ENCODE measurements at regions not wholly inside any gene's neighbourhood (a gene's known extent, or its start where the extent isn't known, plus 50 kb on each side); places are given as distances from the start of the nearest gene placed in this dataset.

DNA sequence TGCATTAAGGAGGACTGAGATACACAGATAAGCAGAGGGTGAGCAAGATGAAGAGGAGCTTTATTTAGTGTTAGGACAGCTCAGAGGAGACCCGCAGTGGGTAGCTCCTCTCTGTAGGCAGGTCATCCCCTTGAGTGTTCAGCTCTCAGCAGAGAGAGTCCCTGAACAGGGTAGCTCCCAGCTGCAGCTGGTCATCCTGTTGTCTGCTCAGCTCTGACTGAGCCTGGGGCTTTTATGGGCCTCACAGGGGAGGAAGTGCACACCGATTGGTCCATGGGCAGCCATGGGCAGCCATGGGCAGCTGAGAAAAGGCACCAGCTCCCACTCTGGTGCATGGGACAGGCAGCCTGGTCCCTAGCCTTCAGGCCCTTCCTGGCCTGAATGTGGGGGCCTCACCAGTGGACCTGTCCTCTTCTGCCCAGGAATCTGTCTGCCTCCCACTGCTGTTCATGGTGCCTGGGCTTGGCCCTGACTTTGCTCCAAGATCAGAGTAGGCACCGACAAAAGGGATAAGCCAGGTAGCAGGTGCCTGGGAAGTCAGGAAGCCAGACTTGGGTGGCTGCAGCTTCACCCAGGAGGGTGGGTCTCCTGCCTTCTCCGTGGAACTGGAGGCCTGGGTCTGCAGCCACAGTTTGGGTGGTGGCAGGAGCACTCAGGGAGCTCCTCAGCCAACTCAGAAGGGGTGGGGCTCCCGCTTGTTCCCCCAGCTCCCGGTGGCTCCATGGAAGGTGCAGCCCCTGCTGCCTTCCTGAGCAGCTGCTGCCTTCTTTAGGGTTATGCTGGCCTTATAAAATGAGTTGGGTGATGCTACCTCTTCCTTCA, 54.7 kb downstream of the MYEOV start:
- Histone ChIP-seq H3K4me1 (peaks cover 0 to 18% (median 2%) of the 10 kb centered on the region in 10 experiments; a peak in 9 of 20 replicates), H4K20me1 (no peaks in the 10 kb centered on the region), H3K4me3 (0 out of 20 replicates have a peak overlapping the region, but pooled peaks of 3 of the 10 experiments have one; percentile 6 to 16 (median 8)), H3K4me2 (no peak overlapping the region), H3K27me3 (no peaks in the 10 kb centered on the region), H3K36me3 (peaks cover 0 to 7% (median 5%) of the 10 kb centered on the region in 11 experiments; a peak in 6 of 22 replicates), H3K9ac (no peak overlapping the region), H3K9me3 (replicated peaks in 1 of 11) (peaks cover 18 to 28% (median 24%) of the 10 kb centered on the region in 11 experiments), H3K27ac (no peak overlapping the region)
- no peak for TF ChIP-seq Cebpa-rat (IDR thresholded peaks at IDR 0.05)

DNA sequence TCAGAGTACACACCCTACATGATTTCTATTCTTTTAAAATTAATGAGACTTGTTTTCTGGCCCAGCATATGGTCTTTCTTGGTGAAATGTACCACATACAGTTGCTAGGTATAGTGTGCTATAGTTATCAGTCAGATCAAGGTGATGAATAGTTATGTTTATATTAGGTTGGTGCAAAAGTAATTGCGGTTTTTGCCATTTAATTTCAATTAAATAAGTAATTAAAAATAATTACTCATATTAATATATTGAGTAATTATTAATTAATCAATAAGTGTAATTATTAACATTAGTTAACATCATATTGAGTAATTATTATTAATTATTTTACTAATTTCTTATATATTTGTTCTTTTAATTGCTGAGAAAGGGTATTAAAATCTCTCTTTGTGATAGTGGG, 56.1 kb downstream of the MYEOV start:
- no peak overlapping the region for H3K4me2 ChIP-seq
- TF ChIP-seq Cebpa-rat (IDR thresholded peaks at IDR 0.05), result no peak
- H4K20me1 ChIP-seq, result no peaks in the 10 kb centered on the region
- no peaks in the 10 kb centered on the region for H3K27me3 ChIP-seq
- no peak overlapping the region for H3K9ac ChIP-seq
- H3K27ac ChIP-seq, result no peak overlapping the region
- H3K4me3 ChIP-seq, result no peak overlapping the region
- H3K36me3 ChIP-seq, result peaks cover 0 to 7% (median 5%) of the 10 kb centered on the region in 11 experiments; a peak in 6 of 22 replicates
- peaks cover 18 to 28% (median 24%) of the 10 kb centered on the region in 11 experiments for H3K9me3 ChIP-seq (replicated peaks in 1 of 11)
- H3K4me1 ChIP-seq, result peaks cover 0 to 18% (median 2%) of the 10 kb centered on the region in 10 experiments; a peak in 9 of 20 replicates

DNA sequence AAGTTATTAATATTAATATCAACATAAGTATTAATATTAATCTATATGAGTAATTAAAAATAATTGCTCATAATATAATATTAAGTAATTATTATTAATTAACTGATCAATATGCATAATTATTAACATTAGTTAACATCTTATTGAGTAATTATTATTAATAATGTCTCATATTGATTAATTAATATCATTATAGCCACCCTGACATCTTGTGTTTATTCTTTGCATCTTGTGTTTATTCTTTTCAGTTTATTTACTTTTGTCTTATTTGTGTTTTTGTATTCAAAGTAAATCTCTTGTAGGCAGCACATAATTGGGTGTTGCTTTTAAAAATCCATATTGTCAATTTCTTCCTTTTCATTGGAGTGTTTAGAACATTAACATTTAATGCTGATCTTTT, 56.6 kb downstream of the MYEOV start:
- H3K4me1 ChIP-seq, result peaks cover 0 to 18% (median 2%) of the 10 kb centered on the region in 10 experiments; a peak in 9 of 20 replicates
- H3K27ac ChIP-seq, result no peak overlapping the region
- H3K36me3 ChIP-seq, result peaks cover 0 to 7% (median 5%) of the 10 kb centered on the region in 11 experiments; a peak in 6 of 22 replicates
- TF ChIP-seq Cebpa-rat (IDR thresholded peaks at IDR 0.05), result no peak
- H3K4me2 ChIP-seq, result no peak overlapping the region
- H4K20me1 ChIP-seq, result no peaks in the 10 kb centered on the region
- H3K9me3 ChIP-seq (replicated peaks in 1 of 11), result peaks cover 18 to 28% (median 24%) of the 10 kb centered on the region in 11 experiments
- no peak overlapping the region for H3K4me3 ChIP-seq
- H3K9ac ChIP-seq, result no peak overlapping the region
- H3K27me3 ChIP-seq, result no peaks in the 10 kb centered on the region

DNA sequence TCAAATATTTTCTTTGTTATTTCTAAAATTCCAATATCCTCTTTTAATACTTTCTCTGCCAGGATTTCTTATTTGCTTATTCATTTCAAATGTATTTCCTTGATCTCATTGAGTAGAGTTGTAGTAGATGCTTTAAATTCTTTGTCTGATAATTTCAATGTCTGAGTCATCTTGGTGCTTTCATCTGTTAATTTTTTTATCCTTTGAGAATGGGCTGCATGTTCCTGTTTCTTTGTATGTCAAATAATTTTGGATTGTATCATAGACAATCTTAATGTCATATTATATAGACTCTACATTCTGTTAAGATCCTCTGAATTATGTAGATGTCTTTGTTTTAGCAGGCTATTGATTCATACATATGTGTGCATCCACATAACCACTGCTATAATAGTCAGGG, 57.5 kb downstream of the MYEOV start:
- no peak overlapping the region for H3K27ac ChIP-seq
- no peak overlapping the region for H3K4me3 ChIP-seq
- H4K20me1 ChIP-seq, result no peaks in the 10 kb centered on the region
- H3K4me1 ChIP-seq, result peaks cover 0 to 18% (median 3%) of the 10 kb centered on the region in 10 experiments; a peak in 10 of 20 replicates
- no peak overlapping the region for H3K4me2 ChIP-seq
- no peak for TF ChIP-seq Cebpa-rat (IDR thresholded peaks at IDR 0.05)
- no peaks in the 10 kb centered on the region for H3K27me3 ChIP-seq
- H3K9ac ChIP-seq, result no peak overlapping the region
- H3K36me3 ChIP-seq, result peaks cover 0 to 7% (median 5%) of the 10 kb centered on the region in 11 experiments; a peak in 6 of 22 replicates
- H3K9me3 ChIP-seq (replicated peaks in 1 of 11), result peaks cover 18 to 28% (median 24%) of the 10 kb centered on the region in 11 experiments

DNA sequence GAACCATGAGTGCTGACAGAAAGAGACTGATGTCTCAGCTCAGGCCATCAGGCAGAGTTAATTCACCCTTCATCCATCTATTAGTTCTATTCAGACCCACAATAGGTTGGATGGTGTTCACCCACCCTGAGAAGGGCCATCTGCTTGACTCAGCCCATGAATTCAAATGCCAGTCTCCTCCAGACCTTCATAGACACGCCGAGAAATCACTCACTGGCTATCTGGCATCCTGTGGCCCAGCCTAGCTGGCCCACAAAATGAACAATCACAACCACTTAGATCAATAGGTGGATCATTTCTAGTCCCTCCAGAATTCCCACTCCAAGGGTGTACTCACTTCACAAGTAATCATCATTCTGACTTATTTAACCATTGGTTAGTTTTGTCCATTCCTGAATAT, 58.2 kb downstream of the MYEOV start:
- Histone ChIP-seq H3K4me3 (no peak overlapping the region), H3K9ac (no peak overlapping the region), H3K36me3 (peaks cover 0 to 7% (median 5%) of the 10 kb centered on the region in 11 experiments; a peak in 6 of 22 replicates), H3K9me3 (replicated peaks in 1 of 11) (peaks cover 18 to 28% (median 24%) of the 10 kb centered on the region in 11 experiments), H3K27ac (no peak overlapping the region), H3K4me2 (peak overlapping the region in 3 of 11 experiments; percentile 44 to 74 (median 57); a peak in 5 of 22 replicates), H4K20me1 (no peaks in the 10 kb centered on the region), H3K4me1 (peaks cover 0 to 18% (median 5%) of the 10 kb centered on the region in 10 experiments; a peak in 10 of 20 replicates), H3K27me3 (no peaks in the 10 kb centered on the region)
- no peak for TF ChIP-seq Cebpa-rat (IDR thresholded peaks at IDR 0.05)

DNA sequence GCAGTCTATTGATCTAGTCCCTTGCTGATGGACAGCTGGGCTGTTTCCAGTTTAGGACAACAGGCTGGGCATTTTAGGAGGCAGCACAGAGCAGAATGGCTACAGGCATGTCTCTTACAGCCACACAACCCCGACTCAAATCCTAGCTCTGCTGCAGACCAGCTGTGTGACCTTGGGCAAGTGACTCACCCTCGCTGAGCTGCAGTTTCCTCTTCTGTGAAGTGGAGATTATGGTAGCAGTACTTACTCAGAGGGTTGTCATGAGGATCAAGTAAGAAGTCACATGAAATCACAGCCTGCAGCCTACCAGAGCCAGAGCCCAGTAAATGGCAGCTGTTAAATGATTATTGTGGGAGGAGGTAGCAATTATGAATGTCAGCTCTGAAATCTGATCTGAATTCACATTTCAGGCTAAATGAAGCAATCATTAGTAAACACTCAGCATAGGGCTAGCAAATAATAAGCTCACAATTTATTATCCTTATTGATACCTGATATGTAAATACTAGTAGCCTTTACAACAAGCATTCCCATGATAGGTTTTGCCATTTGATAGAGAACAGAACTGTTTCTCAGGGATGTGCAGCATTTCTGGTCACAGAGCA, 58.9 kb downstream of the MYEOV start:
- H3K4me2 ChIP-seq, result peak overlapping the region in 4 of 11 experiments; percentile 1 to 74 (median 50); a peak in 6 of 22 replicates
- no peak overlapping the region for H3K4me3 ChIP-seq
- H3K27me3 ChIP-seq, result no peaks in the 10 kb centered on the region
- H3K9me3 ChIP-seq (replicated peaks in 1 of 11), result peaks cover 13 to 22% (median 17%) of the 10 kb centered on the region in 11 experiments
- H3K4me1 ChIP-seq, result peaks cover 0 to 18% (median 5%) of the 10 kb centered on the region in 10 experiments; a peak in 10 of 20 replicates
- H3K27ac ChIP-seq, result no peak overlapping the region
- no peak for TF ChIP-seq Cebpa-rat (IDR thresholded peaks at IDR 0.05)
- no peak overlapping the region for H3K9ac ChIP-seq
- H3K36me3 ChIP-seq, result peaks cover 0 to 7% (median 5%) of the 10 kb centered on the region in 11 experiments; a peak in 6 of 22 replicates
- no peaks in the 10 kb centered on the region for H4K20me1 ChIP-seq

DNA sequence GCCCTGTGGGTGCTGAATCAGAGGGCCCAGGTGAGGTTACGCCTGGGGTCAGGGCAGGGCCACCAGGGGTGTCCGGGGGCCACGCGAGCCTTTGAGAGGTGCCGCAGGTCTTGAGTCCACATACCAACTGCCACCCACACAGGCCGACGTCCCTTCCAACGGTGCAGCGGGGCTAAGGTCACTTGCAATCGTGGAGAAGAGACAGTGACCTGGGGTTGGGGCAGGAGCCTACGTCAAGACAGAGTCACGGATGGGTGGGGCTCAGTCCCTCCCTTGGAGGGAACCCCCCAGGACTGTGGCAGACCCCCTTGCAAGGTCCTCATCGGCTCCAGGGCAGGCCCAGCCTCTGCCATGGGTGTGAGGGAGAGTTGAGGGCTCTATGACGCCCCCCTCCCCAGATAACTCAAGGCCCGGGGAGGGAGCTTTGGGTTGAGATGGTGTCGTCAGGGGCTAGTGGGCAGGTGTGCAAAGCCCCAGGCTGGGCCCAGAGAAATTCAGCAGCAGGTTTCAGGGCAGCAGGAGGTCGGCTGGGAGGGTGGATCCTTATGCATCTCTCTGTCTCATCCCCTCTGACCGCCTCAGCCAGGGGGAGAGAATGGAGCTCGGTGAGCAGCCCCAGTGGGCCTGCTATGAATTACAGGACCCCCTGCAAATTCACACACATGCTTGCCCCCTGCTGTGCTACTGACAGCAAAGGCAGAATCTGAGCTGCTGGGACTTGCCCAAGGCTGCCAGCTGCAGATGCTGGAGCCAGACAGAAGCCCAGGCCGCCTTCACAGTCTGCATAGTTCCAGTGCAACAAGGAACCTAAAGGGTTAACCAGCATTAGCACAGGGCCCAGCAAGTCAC, 60.0 kb downstream of the MYEOV start:
- Histone ChIP-seq H4K20me1 (no peaks in the 10 kb centered on the region), H3K4me2 (no peak overlapping the region; a peak in 1 of 22 replicates), H3K9ac (no peak overlapping the region), H3K9me3 (replicated peaks in 1 of 11) (peaks cover 3 to 12% (median 9%) of the 10 kb centered on the region in 11 experiments), H3K36me3 (peaks cover 0 to 1% (median 0%) of the 10 kb centered on the region in 11 experiments; a peak in 4 of 22 replicates), H3K27me3 (no peaks in the 10 kb centered on the region), H3K4me1 (peaks cover 0 to 18% (median 5%) of the 10 kb centered on the region in 10 experiments; a peak in 10 of 20 replicates), H3K27ac (no peak overlapping the region), H3K4me3 (no peak overlapping the region)
- no peak for TF ChIP-seq Cebpa-rat (IDR thresholded peaks at IDR 0.05)

DNA sequence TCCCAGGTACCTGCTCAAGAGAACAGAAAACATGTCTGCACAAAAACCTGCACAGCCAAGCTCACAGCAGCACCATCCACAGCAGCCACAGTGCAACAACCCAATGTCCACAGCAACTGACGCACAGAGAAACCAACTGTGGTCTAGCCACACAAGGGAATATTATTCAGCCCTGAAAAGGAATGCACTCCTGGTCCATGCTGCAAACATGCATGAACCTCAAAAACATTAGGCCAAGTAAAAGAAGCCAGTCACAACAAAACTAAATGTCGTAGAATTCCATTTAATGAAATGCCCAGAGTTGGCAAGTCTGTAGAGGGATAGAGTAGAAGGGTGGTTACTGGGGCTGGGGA, 60.6 kb downstream of the MYEOV start:
- H3K4me2 ChIP-seq, result no peak overlapping the region
- H3K4me3 ChIP-seq, result no peak overlapping the region
- no peaks in the 10 kb centered on the region for H3K27me3 ChIP-seq
- H4K20me1 ChIP-seq, result no peaks in the 10 kb centered on the region
- H3K4me1 ChIP-seq, result peaks cover 0 to 18% (median 5%) of the 10 kb centered on the region in 10 experiments; a peak in 10 of 20 replicates
- H3K9ac ChIP-seq, result no peak overlapping the region
- no peak for TF ChIP-seq Cebpa-rat (IDR thresholded peaks at IDR 0.05)
- H3K27ac ChIP-seq, result no peak overlapping the region
- no peaks in the 10 kb centered on the region; a peak in 1 of 22 replicates for H3K36me3 ChIP-seq
- peaks cover 8 to 12% (median 11%) of the 10 kb centered on the region in 11 experiments for H3K9me3 ChIP-seq (replicated peaks in 1 of 11)

Measured in BLaER1 treated with 17β-estradiol and CSF1 and Interleukin-3, amounts not matched to agents 10 nM and 100 nM (cell line).